SK-N-SH (cell line): ENCODE measurements at regions not wholly inside any gene's neighbourhood (a gene's known extent, or its start where the extent isn't known, plus 50 kb on each side); places are given as distances from the start of the nearest gene placed in this dataset.

Experiments used
- CTCF ChIA-PET: fragments of 300-600, 350-600 bp; formaldehyde crosslinking; extraction: SDS; loops from one replicate; lab custom pipeline; 2021; lab: Yijun Ruan, JAX
- POLR2A ChIA-PET: fragments of 350-600 bp; sonication (Branson Sonifier 250); formaldehyde crosslinking; extraction: SDS; loops from one replicate; lab custom pipeline; 2020; ENCODE audit warnings: antibody characterized with exemption, inconsistent platforms; lab: Yijun Ruan, JAX
- DNase-seq: peaks from one replicate; pipeline ENCODE4 v3.0.0; 2012
- H2AFZ ChIP-seq: fragments of 200-600 bp; sonication (generic); 2 replicates; pipeline ENCODE4 v1.8.1; 2016; ENCODE audit warnings: antibody characterized with exemption, mild to moderate bottlenecking, low read depth
- H3F3A ChIP-seq: fragments of 200-600 bp; sonication (generic); replicated peaks from 2 replicates; pipeline ENCODE3; 2016; ENCODE audit warnings: antibody characterized with exemption, mild to moderate bottlenecking; ENCODE audit not compliant: insufficient read depth
- H3K27ac ChIP-seq, 2 experiments: fragments of 200-500 bp in 1 of 2; fragments of 200-600 bp in 1 of 2; sonication (Bioruptor generic) in 1 of 2; sonication (generic), shearing (Covaris generic) in 1 of 2; 2 replicates each; pipeline versions ENCODE4 v1.5.1 to v1.6.1; 2014 to 2016; ENCODE audit warnings: low read depth in 2 of 2, inconsistent platforms in 1 of 2, low read length in 1 of 2, mild to moderate bottlenecking in 1 of 2, mixed read lengths in 1 of 2
- H3K27me3 ChIP-seq: fragments of 200-600 bp; sonication (generic), shearing (Covaris generic); 2 replicates; pipeline ENCODE4 v1.6.1; 2016; ENCODE audit warnings: mixed run types; ENCODE audit not compliant: insufficient read depth
- H3K36me3 ChIP-seq, 2 experiments: fragments of 200-500 bp in 1 of 2; fragments of 200-600 bp in 1 of 2; sonication (Bioruptor generic) in 1 of 2; sonication (generic) in 1 of 2; replicated peaks in 1 of 2; 2 replicates each; pipeline versions ENCODE3 to v1.5.1; 2014 to 2016; ENCODE audit warnings: low read length in 1 of 2, mild to moderate bottlenecking in 1 of 2; ENCODE audit not compliant: insufficient read depth in 2 of 2, control insufficient read depth in 1 of 2
- H3K4me1 ChIP-seq, 2 experiments: fragments of 200-500 bp in 1 of 2; fragments of 200-600 bp in 1 of 2; sonication (Bioruptor generic) in 1 of 2; sonication (generic), shearing (Covaris generic) in 1 of 2; 2 replicates each; pipeline versions ENCODE4 v1.5.1 to v1.6.1; 2014 to 2016; ENCODE audit warnings: low read depth in 1 of 2, low read length in 1 of 2, mixed run types in 1 of 2; ENCODE audit not compliant: insufficient read depth in 2 of 2, control insufficient read depth in 1 of 2
- H3K4me2 ChIP-seq: fragments of 200-600 bp; sonication (generic), shearing (Covaris generic); 2 replicates; pipeline ENCODE4 v1.6.1; 2017; ENCODE audit warnings: mixed run types
- H3K4me3 ChIP-seq, 2 experiments: fragments of 200-500 bp in 1 of 2; fragments of 200-600 bp in 1 of 2; sonication (Bioruptor generic) in 1 of 2; sonication (generic), shearing (Covaris generic) in 1 of 2; 2 replicates each; pipeline versions ENCODE4 v1.5.1 to v1.8.1; 2014 to 2016; ENCODE audit warnings: low read depth in 2 of 2, inconsistent platforms in 1 of 2, low read length in 1 of 2, mild to moderate bottlenecking in 1 of 2, mixed read lengths in 1 of 2, moderate library complexity in 1 of 2
- H3K79me2 ChIP-seq: fragments of 200-600 bp; sonication (generic); 2 replicates; pipeline ENCODE4 v1.8.1; 2017; ENCODE audit warnings: mild to moderate bottlenecking; ENCODE audit not compliant: insufficient read depth
- H3K9ac ChIP-seq: fragments of 200-600 bp; sonication (generic); 2 replicates; pipeline ENCODE4 v1.6.1; 2017; ENCODE audit warnings: mixed run types
- H3K9me2 ChIP-seq: fragments of 200-600 bp; sonication (generic); 2 replicates; pipeline ENCODE4 v1.6.1; 2017; ENCODE audit warnings: mixed run types
- H3K9me3 ChIP-seq: fragments of 200-600 bp; sonication (generic); 2 replicates; pipeline ENCODE4 v1.6.1; 2017; ENCODE audit warnings: mixed run types, mild to moderate bottlenecking, moderate library complexity
- H4K20me1 ChIP-seq: fragments of 200-600 bp; sonication (generic); 2 replicates; pipeline ENCODE4 v1.6.1; 2017; ENCODE audit warnings: mild to moderate bottlenecking, mixed run types; ENCODE audit not compliant: insufficient read depth
- CHD2 ChIP-seq: fragments of 150-350 bp; IDR thresholded peaks from 2 replicates; pipeline ENCODE4 v1.6.1; 2018; ENCODE audit warnings: low read length; ENCODE audit not compliant: partially characterized antibody
- ELF1 ChIP-seq: IDR thresholded peaks from 2 replicates; pipeline ENCODE4 v1.4.0; 2012
- EP300 ChIP-seq, 2 experiments: IDR thresholded peaks; 2 replicates each; pipeline versions ENCODE4 v1.4.0 to v1.6.1; 2012; ENCODE audit warnings: borderline replicate concordance in 1 of 2, low read depth in 1 of 2, low read length in 1 of 2
- FOSL2 ChIP-seq: IDR thresholded peaks from 2 replicates; pipeline ENCODE4 v1.4.0; 2012; ENCODE audit warnings: low read depth, mild to moderate bottlenecking, moderate library complexity, borderline replicate concordance
- GATA2 ChIP-seq: sonication (generic); formaldehyde crosslinking; IDR thresholded peaks from 2 replicates; pipeline ENCODE4 v1.5.0; 2020; ENCODE audit warnings: mild to moderate bottlenecking, missing genetic modification reagents
- MAX ChIP-seq: IDR thresholded peaks from 2 replicates; pipeline ENCODE4 v1.4.0; 2012; ENCODE audit warnings: low read depth
- MEF2A ChIP-seq: IDR thresholded peaks from 2 replicates; pipeline ENCODE4 v1.4.0; 2012; ENCODE audit warnings: low read depth, borderline replicate concordance
- MXI1 ChIP-seq: IDR thresholded peaks from 2 replicates; pipeline ENCODE4 v1.6.1; 2012; ENCODE audit warnings: mild to moderate bottlenecking, low read depth, low read length, improper control_type of control experiment
- NFIC ChIP-seq: IDR thresholded peaks from 2 replicates; pipeline ENCODE4 v1.4.0; 2012; ENCODE audit warnings: borderline replicate concordance
- NRF1 ChIP-seq: IDR thresholded peaks from 2 replicates; pipeline ENCODE4 v1.6.1; 2012; ENCODE audit warnings: low read depth, mild to moderate bottlenecking, low read length
- PBX3 ChIP-seq: IDR thresholded peaks from 2 replicates; pipeline ENCODE4; 2012
- RCOR1 ChIP-seq: fragments of 150-350 bp; IDR thresholded peaks from 2 replicates; pipeline ENCODE4 v1.6.1; 2017; ENCODE audit warnings: antibody characterized with exemption, low read length
- RFX5 ChIP-seq: IDR thresholded peaks from 2 replicates; pipeline ENCODE4 v1.6.1; 2012; ENCODE audit warnings: mild to moderate bottlenecking, improper control_type of control experiment, low read length
- RXRA ChIP-seq: IDR thresholded peaks from 2 replicates; pipeline ENCODE4 v1.4.0; 2012; ENCODE audit warnings: low read depth, mild to moderate bottlenecking, borderline replicate concordance
- SIN3A ChIP-seq: IDR thresholded peaks from 2 replicates; pipeline ENCODE4 v1.6.1; 2012; ENCODE audit warnings: low read depth, mild to moderate bottlenecking, low read length, moderate library complexity, borderline replicate concordance
- SMC3 ChIP-seq: IDR thresholded peaks from 2 replicates; pipeline ENCODE4 v1.6.1; 2012; ENCODE audit warnings: low read depth, low read length, improper control_type of control experiment
- TAF1 ChIP-seq: IDR thresholded peaks from 2 replicates; pipeline ENCODE4 v1.6.1; 2012; ENCODE audit warnings: low read depth, mild to moderate bottlenecking, low read length, moderate library complexity, borderline replicate concordance
- TCF12 ChIP-seq: IDR thresholded peaks from 2 replicates; pipeline ENCODE4 v1.4.0; 2012
- USF1 ChIP-seq: IDR thresholded peaks from 2 replicates; pipeline ENCODE4 v1.4.0; 2012; ENCODE audit warnings: low read depth, borderline replicate concordance
- USF2 ChIP-seq: fragments of 150-350 bp; IDR thresholded peaks from 2 replicates; pipeline ENCODE4 v1.6.1; 2017; ENCODE audit warnings: antibody characterized with exemption, low read length, low read depth, borderline replicate concordance
- WGBS: methylation state at CpG from one replicate; pipeline ENCODE4 v1.1.6; 2017; ENCODE audit warnings: low lambda C conversion rate; 5-methylcytosine and 5-hydroxymethylcytosine counted together
- TF ChIP-seq, protein P1 (sequence below): IDR thresholded peaks from 2 replicates; pipeline ENCODE4 v1.6.1; 2012; ENCODE audit warnings: mild to moderate bottlenecking, low read depth, low read length, moderate library complexity

- Histone ChIP-seq H3K4me2 (no peak overlapping the region), H3K27ac (no peak overlapping the region), H3F3A (no peaks in the 10 kb centered on the region), H3K4me1 (peaks cover 0 to 3% of the 10 kb centered on the region in 2 experiments; a peak in 1 of 4 replicates), H3K9me3 (no peaks in the 10 kb centered on the region), H2AFZ (no peak overlapping the region), H3K36me3 (no peaks in the 10 kb centered on the region), H3K79me2 (no peaks in the 10 kb centered on the region), H3K27me3 (no peaks in the 10 kb centered on the region), H3K4me3 (no peak overlapping the region), H3K9me2 (no peaks in the 10 kb centered on the region), H4K20me1 (no peaks in the 10 kb centered on the region), H3K9ac (no peak overlapping the region)
- no peak for TF ChIP-seq GATA2 (CRISPR knock-in tag)
- TF ChIP-seq TCF12 = no peak
- TF ChIP-seq SIN3A = no peak
- no peak for TF ChIP-seq MEF2A
- no peak for TF ChIP-seq MAX
- no peak for TF ChIP-seq CHD2
- TF ChIP-seq ELF1 = no peak
- TF ChIP-seq USF2 = no peak
- TF ChIP-seq NFIC = no peak
- no peak for TF ChIP-seq USF1
- no peak for TF ChIP-seq SMC3
- no peak for TF ChIP-seq EP300 (IDR thresholded peaks at IDR 0.05; ENCODE audit: borderline replicate concordance in 1 of 2, low read depth in 1 of 2, low read length in 1 of 2)
- TF ChIP-seq RXRA = no peak
- no peak for TF ChIP-seq PBX3
- TF ChIP-seq RFX5 = no peak
- ChIA-PET CTCF (no interaction called here), POLR2A (no interaction called here)
- 39% methylated on average over 1 of the region's 1 CpG for WGBS
- DNase-seq = no peak
Observed at GRCh38 chr20:40322941-40323340, 366.1 kb downstream of the MAFB start.

GRCh38 chr20:40320517-40321011 is 368.5 kb downstream of the MAFB start:
- ChIA-PET POLR2A (no interaction called here), CTCF (interaction anchor here (1.0 kb wide), 1 partner anchor 44 kb away, joined by 4 read pairs; no protein-coding TSS in a partner anchor)
- Histone ChIP-seq H2AFZ (no peak overlapping the region), H3K36me3 (no peaks in the 10 kb centered on the region), H3K9me2 (no peaks in the 10 kb centered on the region), H3K27me3 (no peaks in the 10 kb centered on the region), H3F3A (no peaks in the 10 kb centered on the region), H4K20me1 (no peaks in the 10 kb centered on the region), H3K4me1 (peaks cover 0 to 3% of the 10 kb centered on the region in 2 experiments; a peak in 1 of 4 replicates), H3K9me3 (no peaks in the 10 kb centered on the region), H3K4me2 (no peak overlapping the region), H3K27ac (no peak overlapping the region), H3K79me2 (no peaks in the 10 kb centered on the region), H3K9ac (no peak overlapping the region), H3K4me3 (no peak overlapping the region)
- TF ChIP-seq TAF1 = no peak
- no peak for TF ChIP-seq MXI1
- no peak for TF ChIP-seq RCOR1
- TF ChIP-seq, protein P1, sequence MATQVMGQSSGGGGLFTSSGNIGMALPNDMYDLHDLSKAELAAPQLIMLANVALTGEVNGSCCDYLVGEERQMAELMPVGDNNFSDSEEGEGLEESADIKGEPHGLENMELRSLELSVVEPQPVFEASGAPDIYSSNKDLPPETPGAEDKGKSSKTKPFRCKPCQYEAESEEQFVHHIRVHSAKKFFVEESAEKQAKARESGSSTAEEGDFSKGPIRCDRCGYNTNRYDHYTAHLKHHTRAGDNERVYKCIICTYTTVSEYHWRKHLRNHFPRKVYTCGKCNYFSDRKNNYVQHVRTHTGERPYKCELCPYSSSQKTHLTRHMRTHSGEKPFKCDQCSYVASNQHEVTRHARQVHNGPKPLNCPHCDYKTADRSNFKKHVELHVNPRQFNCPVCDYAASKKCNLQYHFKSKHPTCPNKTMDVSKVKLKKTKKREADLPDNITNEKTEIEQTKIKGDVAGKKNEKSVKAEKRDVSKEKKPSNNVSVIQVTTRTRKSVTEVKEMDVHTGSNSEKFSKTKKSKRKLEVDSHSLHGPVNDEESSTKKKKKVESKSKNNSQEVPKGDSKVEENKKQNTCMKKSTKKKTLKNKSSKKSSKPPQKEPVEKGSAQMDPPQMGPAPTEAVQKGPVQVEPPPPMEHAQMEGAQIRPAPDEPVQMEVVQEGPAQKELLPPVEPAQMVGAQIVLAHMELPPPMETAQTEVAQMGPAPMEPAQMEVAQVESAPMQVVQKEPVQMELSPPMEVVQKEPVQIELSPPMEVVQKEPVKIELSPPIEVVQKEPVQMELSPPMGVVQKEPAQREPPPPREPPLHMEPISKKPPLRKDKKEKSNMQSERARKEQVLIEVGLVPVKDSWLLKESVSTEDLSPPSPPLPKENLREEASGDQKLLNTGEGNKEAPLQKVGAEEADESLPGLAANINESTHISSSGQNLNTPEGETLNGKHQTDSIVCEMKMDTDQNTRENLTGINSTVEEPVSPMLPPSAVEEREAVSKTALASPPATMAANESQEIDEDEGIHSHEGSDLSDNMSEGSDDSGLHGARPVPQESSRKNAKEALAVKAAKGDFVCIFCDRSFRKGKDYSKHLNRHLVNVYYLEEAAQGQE = no peak
- no peak for TF ChIP-seq EP300 (IDR thresholded peaks at IDR 0.05; ENCODE audit: borderline replicate concordance in 1 of 2, low read depth in 1 of 2, low read length in 1 of 2)
- TF ChIP-seq RFX5 = no peak
- TF ChIP-seq NRF1 = no peak
- TF ChIP-seq FOSL2 = no peak
- TF ChIP-seq MAX = no peak
- 46% methylated on average over 6 of the region's 7 CpGs for WGBS
- DNase-seq = no peak
